Esophagus squamous epithelium (tissue), 5 donors: ENCODE measurements at regions not wholly inside any gene's neighbourhood (a gene's known extent, or its start where the extent isn't known, plus 50 kb on each side); places are given as distances from the start of the nearest gene placed in this dataset.

Experiments used
- DNase-seq: peaks from one replicate; lab custom pipeline; 2025; lab: John Stamatoyannopoulos, UW
- H3K27ac ChIP-seq, 4 donors: fragments of 200-600 bp; sonication (generic); one replicate each; pipeline ENCODE4 v1.5.1; 2016 to 2019; ENCODE audit warnings: mild to moderate bottlenecking in 1 of 4
- H3K27me3 ChIP-seq, 4 donors: fragments of 200-600 bp; sonication (generic); 1 replicate in 3 of 4; 2 replicates in 1 of 4; pipeline versions ENCODE4 v1.5.1 to v1.6.0; 2017 to 2021; ENCODE audit warnings: antibody characterized with exemption in 1 of 4
- H3K36me3 ChIP-seq, 3 donors: fragments of 200-600 bp; sonication (generic); one replicate each; pipeline ENCODE4 v1.5.1; 2016 to 2019
- H3K4me1 ChIP-seq, 3 donors: fragments of 200-600 bp; sonication (generic); one replicate each; pipeline ENCODE4 v1.5.1; 2017 to 2019
- H3K4me3 ChIP-seq, 4 donors: fragments of 200-600 bp; sonication (generic); 1 replicate in 3 of 4; 2 replicates in 1 of 4; pipeline ENCODE4 v1.5.1; 2016 to 2019; ENCODE audit warnings: mild to moderate bottlenecking in 2 of 4, moderate library complexity in 1 of 4
- H3K9me3 ChIP-seq, 3 donors: fragments of 200-600 bp; sonication (generic); one replicate each; pipeline ENCODE4 v1.5.1; 2016 to 2019
- POLR2A ChIP-seq, 4 donors: fragments of 450-650 bp; IDR thresholded peaks; one replicate each; pipeline ENCODE4 v1.6.1; 2017; ENCODE audit warnings: antibody characterized with exemption in 4 of 4, mild to moderate bottlenecking in 4 of 4, moderate library complexity in 3 of 4
- WGBS, 2 donors: methylation state at CpG; one replicate each; pipeline ENCODE4 v1.1.5; 2018; 5-methylcytosine and 5-hydroxymethylcytosine counted together
- intact Hi-C: fragments of 100-400 bp; cut with DNase I; formaldehyde crosslinking; loops from one replicate; pipeline ENCODE4 v1.15.0; 2022
- TF ChIP-seq, protein P1 (sequence below), 6 experiments: fragments of 450-650 bp in 4 of 6; fragments of 200-600 bp in 2 of 6; sonication (generic) in 2 of 6; IDR thresholded peaks; one replicate each; pipeline ENCODE4 v1.5.1; 2016 to 2019; ENCODE audit warnings: antibody characterized with exemption in 6 of 6, mild to moderate bottlenecking in 4 of 6, moderate library complexity in 4 of 6
- donor health status: DM: yes; HTN: yes; CAD: no.

DNA sequence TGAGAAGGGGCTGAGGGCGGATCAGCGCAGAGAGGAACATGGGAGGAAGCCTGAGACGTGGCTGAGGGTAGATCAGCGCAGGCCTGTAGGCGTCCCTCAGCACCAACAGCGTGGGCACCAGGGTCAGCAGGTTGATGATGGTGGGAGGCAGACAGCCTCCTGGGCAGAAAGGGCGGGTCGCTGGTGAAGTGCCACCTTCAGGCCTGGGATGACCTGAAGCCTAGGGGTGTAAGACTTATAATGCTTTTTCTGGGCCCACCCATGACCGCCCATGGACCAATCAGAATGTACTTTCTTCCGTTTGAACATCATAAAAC, 462.1 kb downstream of the TBC1D32 start:
- intact Hi-C loops = no loop called here
- Histone ChIP-seq H3K27ac (no peak overlapping the region), H3K27me3 (no peaks in the 10 kb centered on the region), H3K9me3 (peaks cover 0 to 13% (median 0%) of the 10 kb centered on the region in 3 donors), H3K36me3 (no peaks in the 10 kb centered on the region), H3K4me3 (no peak overlapping the region), H3K4me1 (no peaks in the 10 kb centered on the region)
- TF ChIP-seq, protein P1, sequence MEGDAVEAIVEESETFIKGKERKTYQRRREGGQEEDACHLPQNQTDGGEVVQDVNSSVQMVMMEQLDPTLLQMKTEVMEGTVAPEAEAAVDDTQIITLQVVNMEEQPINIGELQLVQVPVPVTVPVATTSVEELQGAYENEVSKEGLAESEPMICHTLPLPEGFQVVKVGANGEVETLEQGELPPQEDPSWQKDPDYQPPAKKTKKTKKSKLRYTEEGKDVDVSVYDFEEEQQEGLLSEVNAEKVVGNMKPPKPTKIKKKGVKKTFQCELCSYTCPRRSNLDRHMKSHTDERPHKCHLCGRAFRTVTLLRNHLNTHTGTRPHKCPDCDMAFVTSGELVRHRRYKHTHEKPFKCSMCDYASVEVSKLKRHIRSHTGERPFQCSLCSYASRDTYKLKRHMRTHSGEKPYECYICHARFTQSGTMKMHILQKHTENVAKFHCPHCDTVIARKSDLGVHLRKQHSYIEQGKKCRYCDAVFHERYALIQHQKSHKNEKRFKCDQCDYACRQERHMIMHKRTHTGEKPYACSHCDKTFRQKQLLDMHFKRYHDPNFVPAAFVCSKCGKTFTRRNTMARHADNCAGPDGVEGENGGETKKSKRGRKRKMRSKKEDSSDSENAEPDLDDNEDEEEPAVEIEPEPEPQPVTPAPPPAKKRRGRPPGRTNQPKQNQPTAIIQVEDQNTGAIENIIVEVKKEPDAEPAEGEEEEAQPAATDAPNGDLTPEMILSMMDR (IDR thresholded peaks at IDR 0.05) = no peak
- no peak for TF ChIP-seq POLR2A (IDR thresholded peaks at IDR 0.05)
- WGBS, 2 donors = 79 to 81% methylated on average over 8 to 10 of the region's 10 CpGs
- DNase-seq = no peak

DNA sequence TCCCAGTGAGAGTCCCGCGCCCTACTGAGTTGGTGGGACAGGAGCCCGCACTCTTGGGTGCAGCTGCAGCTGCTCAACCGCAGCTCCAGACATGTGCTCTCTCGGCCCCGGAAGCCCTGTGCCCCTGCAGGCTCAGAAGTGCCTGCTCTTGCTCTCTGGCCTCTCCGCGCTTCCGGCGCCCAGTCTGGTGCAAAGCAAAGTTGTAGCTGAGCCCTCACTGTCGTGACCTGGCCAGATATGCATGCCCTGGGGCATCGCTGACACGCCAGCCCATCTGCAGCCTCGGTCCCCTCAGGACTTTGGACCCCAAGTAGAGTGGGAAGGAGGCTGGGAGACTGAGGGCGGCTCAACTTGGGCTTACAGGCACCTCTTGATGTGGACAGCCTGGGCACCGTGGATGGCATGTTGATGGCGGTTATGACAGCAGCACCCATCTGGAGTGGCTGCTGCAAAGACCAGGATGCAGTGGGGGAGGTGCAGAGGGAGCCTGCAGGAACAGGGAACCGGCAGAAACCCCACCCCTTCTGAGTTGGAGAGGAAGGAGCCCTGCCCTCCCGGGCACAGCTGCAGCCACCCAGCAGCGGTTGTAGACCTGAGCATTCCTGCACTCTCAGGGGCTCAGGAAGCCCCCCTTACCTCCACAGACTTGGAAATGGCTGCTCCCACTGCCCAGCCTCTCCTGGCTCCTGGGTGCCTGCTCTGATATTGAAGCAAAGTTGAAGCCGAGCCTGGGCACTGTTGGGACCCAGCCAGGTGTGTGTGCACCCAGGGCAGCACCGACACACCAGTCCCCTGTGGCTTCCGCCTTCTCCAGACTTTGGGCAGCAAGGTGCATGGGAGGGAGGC, 462.6 kb downstream of the TBC1D32 start:
- Histone ChIP-seq H3K27me3 (no peaks in the 10 kb centered on the region), H3K36me3 (no peaks in the 10 kb centered on the region), H3K9me3 (peaks cover 0 to 13% (median 0%) of the 10 kb centered on the region in 3 donors), H3K4me3 (no peak overlapping the region), H3K27ac (no peak overlapping the region), H3K4me1 (no peaks in the 10 kb centered on the region)
- TF ChIP-seq, protein P1 (IDR thresholded peaks at IDR 0.05) = no peak
- no peak for TF ChIP-seq POLR2A (IDR thresholded peaks at IDR 0.05)
- intact Hi-C loops = no loop called here
- 72 to 78% methylated on average over 7 to 10 of the region's 23 CpGs for WGBS, 2 donors
- DNase-seq = no peak

DNA sequence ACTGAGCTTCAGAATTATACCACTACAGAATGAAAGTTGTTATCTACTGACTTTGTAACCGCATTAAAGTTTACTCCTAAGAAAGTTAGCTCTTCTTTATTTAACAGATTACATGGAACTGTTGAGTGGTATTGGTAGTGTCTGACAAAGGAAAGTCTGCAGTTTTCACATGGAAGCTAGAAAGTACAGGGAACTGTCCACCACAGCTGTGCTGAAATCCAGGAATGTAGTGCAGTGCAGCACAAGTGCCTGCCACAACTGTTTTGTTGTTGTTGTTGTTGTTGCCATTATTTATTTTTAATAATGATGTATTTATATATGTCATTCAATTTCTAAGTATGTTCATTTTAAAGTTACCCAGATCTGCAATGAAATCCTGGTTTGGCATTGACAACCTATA, 464.9 kb downstream of the TBC1D32 start:
- H3K9me3 ChIP-seq = peaks cover 0 to 13% (median 0%) of the 10 kb centered on the region in 3 donors
- TF ChIP-seq, protein P1 (IDR thresholded peaks at IDR 0.05) = no peak
- no peak for TF ChIP-seq POLR2A (IDR thresholded peaks at IDR 0.05)
- WGBS, 2 donors = 50 to 56% methylated on average over 1 of the region's 1 CpG
- no peaks in the 10 kb centered on the region for H3K4me1 ChIP-seq
- no peaks in the 10 kb centered on the region for H3K36me3 ChIP-seq
- H3K27me3 ChIP-seq = no peaks in the 10 kb centered on the region
- intact Hi-C loops = no loop called here
- no peak overlapping the region for H3K27ac ChIP-seq
- no peak for DNase-seq
- H3K4me3 ChIP-seq = no peak overlapping the region

DNA sequence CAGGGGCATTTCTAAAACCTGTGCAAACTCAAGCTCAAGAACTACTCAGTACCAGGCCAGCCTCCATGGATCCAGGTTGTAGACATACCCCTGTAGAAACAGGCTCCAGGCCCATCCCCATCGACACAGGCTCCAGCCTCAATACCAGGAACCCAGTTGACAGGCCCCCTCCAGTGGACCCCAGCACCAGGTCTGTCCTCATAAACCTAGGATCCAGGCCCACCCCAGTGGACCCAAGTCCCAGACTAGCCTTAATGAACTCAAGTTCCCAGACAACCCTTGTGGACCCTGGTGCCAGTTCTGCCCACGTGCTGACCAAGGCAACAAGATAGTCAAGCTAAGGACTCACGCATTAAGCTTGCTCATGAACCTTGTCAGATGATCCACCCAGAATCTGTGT, 476.9 kb downstream of the TBC1D32 start:
- intact Hi-C loops = no loop called here
- DNase-seq = no peak
- WGBS, 2 donors = 75% methylated on average over 2 of the region's 3 CpGs; no CpG with 5 or more reads in 1 of the 2 donors
- no peak for TF ChIP-seq POLR2A (IDR thresholded peaks at IDR 0.05)
- TF ChIP-seq, protein P1 (IDR thresholded peaks at IDR 0.05) = no peak
- no peak overlapping the region for H3K4me3 ChIP-seq
- no peaks in the 10 kb centered on the region for H3K4me1 ChIP-seq
- no peaks in the 10 kb centered on the region for H3K27me3 ChIP-seq
- H3K36me3 ChIP-seq = no peaks in the 10 kb centered on the region
- H3K27ac ChIP-seq = no peak overlapping the region
- no peaks in the 10 kb centered on the region for H3K9me3 ChIP-seq

DNA sequence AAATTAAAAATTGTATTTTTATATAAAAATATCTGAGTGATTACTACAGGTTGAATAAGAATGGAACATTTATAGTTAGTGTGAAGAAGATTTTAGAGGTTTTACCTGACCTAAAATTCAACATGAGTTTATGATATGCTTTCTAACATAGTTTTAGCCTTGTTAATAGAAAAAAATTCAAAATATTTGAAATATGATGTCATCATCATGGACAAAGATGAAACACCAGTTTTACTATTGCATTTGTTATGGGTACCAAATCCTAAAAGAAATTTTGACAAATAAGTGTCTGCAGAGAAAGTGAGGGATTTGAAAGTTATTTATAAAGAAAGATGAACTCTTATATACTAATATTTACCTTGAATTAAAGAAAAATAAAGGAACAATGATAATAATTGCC, 479.7 kb downstream of the TBC1D32 start:
- intact Hi-C loops = no loop called here
- Histone ChIP-seq H3K9me3 (no peaks in the 10 kb centered on the region), H3K4me3 (no peak overlapping the region), H3K27ac (no peak overlapping the region), H3K27me3 (no peaks in the 10 kb centered on the region), H3K4me1 (no peaks in the 10 kb centered on the region), H3K36me3 (no peaks in the 10 kb centered on the region)
- no peak for TF ChIP-seq POLR2A (IDR thresholded peaks at IDR 0.05)
- TF ChIP-seq, protein P1 (IDR thresholded peaks at IDR 0.05) = no peak
- DNase-seq = no peak
